ENCODE measurements at regions not wholly inside any gene's neighbourhood (a gene's known extent, or its start where the extent isn't known, plus 50 kb on each side); places are given as distances from the start of the nearest gene placed in this dataset.

GRCh38 chr5:68957591-68957990, 136.2 kb upstream of the SLC30A5 start (continued):
- TF ChIP-seq, protein P1, sequence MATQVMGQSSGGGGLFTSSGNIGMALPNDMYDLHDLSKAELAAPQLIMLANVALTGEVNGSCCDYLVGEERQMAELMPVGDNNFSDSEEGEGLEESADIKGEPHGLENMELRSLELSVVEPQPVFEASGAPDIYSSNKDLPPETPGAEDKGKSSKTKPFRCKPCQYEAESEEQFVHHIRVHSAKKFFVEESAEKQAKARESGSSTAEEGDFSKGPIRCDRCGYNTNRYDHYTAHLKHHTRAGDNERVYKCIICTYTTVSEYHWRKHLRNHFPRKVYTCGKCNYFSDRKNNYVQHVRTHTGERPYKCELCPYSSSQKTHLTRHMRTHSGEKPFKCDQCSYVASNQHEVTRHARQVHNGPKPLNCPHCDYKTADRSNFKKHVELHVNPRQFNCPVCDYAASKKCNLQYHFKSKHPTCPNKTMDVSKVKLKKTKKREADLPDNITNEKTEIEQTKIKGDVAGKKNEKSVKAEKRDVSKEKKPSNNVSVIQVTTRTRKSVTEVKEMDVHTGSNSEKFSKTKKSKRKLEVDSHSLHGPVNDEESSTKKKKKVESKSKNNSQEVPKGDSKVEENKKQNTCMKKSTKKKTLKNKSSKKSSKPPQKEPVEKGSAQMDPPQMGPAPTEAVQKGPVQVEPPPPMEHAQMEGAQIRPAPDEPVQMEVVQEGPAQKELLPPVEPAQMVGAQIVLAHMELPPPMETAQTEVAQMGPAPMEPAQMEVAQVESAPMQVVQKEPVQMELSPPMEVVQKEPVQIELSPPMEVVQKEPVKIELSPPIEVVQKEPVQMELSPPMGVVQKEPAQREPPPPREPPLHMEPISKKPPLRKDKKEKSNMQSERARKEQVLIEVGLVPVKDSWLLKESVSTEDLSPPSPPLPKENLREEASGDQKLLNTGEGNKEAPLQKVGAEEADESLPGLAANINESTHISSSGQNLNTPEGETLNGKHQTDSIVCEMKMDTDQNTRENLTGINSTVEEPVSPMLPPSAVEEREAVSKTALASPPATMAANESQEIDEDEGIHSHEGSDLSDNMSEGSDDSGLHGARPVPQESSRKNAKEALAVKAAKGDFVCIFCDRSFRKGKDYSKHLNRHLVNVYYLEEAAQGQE (tag by site-specific recombination; IDR thresholded peaks at IDR 0.05): no peak
- no peak for TF ChIP-seq GFI1B (tag by site-specific recombination; IDR thresholded peaks at IDR 0.05)

DNA sequence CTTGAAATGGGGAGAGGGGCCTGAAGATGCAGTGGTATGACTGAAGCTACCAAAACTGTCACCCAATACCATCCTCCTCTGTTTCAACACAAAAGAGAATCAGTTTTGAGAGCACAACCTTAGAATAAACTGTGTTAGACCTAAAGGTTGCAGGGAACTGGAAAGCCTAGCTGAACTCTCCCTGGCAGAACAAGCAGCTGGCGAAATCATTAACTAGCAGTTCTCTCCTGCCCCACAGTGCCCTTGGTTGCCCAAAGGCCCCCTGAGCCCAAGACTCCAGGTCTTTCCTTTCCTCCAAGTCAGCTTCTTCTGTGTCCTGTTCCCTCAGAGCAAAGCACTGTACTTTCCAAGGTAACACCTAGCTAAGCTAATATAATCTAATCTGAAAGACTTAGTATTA, 135.4 kb upstream of the SLC30A5 start:
- Histone ChIP-seq H3K36me3 (ENCODE audit: control insufficient read depth in 2 of 2, insufficient read depth in 1 of 2, low read length in 2 of 2) (no peaks in the 10 kb centered on the region), H3K9me3 (ENCODE audit: control insufficient read depth, insufficient read depth, low read depth, low read length) (no peaks in the 10 kb centered on the region), H3K4me1 (ENCODE audit: control insufficient read depth, insufficient read depth, low read length) (no peaks in the 10 kb centered on the region), H3K4me3 (ENCODE audit: low read depth, low read length) (no peak overlapping the region), H3K27ac (ENCODE audit: extremely low read depth, low read depth, low read length) (no peak overlapping the region)
- TF ChIP-seq ZNF513 (tag by site-specific recombination; IDR thresholded peaks at IDR 0.05) (no peak), ZBTB17 (tag by site-specific recombination; IDR thresholded peaks at IDR 0.05) (no peak), ZNF514 (tag by site-specific recombination; IDR thresholded peaks at IDR 0.05) (no peak), ZNF335 (tag by site-specific recombination; conservative IDR thresholded peaks at IDR 0.05) (no peak)
- TF ChIP-seq, protein P2, sequence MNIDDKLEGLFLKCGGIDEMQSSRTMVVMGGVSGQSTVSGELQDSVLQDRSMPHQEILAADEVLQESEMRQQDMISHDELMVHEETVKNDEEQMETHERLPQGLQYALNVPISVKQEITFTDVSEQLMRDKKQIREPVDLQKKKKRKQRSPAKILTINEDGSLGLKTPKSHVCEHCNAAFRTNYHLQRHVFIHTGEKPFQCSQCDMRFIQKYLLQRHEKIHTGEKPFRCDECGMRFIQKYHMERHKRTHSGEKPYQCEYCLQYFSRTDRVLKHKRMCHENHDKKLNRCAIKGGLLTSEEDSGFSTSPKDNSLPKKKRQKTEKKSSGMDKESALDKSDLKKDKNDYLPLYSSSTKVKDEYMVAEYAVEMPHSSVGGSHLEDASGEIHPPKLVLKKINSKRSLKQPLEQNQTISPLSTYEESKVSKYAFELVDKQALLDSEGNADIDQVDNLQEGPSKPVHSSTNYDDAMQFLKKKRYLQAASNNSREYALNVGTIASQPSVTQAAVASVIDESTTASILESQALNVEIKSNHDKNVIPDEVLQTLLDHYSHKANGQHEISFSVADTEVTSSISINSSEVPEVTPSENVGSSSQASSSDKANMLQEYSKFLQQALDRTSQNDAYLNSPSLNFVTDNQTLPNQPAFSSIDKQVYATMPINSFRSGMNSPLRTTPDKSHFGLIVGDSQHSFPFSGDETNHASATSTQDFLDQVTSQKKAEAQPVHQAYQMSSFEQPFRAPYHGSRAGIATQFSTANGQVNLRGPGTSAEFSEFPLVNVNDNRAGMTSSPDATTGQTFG (tag by site-specific recombination; IDR thresholded peaks at IDR 0.05; ENCODE audit: borderline replicate concordance): no peak
- POLR2A ChIA-PET: no interaction called here
- CTCF ChIA-PET: interaction anchor here (0.5 to 0.6 kb wide), 4 partner anchors 24 to 1459 kb away, joined by 3 to 6 read pairs (median 3); no protein-coding TSS in a partner anchor

DNA sequence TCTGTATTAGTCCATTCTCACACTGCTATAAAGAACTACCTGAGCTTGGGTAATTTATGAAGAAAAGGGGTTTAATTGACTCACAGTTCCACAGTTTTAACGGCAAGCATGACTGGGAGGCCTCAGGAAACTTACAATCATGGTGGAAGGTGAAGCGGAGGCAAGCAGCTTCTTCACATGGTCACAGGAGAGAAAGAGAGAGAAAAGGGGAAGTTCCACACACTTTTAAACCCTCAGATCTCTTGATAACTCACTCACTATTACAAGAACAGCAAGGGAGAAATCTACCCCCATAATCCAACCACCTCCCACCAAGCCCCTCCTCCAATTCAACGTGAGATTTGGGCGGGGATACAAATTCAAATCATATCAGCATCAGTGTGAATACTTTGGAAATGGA, 133.4 kb upstream of the SLC30A5 start:
- CTCF ChIA-PET: interaction anchor here (0.6 to 1.3 kb wide), 2 partner anchors 116 to 674 kb away, joined by 4 read pairs; no protein-coding TSS in a partner anchor
- POLR2A ChIA-PET: no interaction called here
- TF ChIP-seq ZNF175 (tag by site-specific recombination; IDR thresholded peaks at IDR 0.05) (no peak), ZNF558 (tag by site-specific recombination; IDR thresholded peaks at IDR 0.05) (no peak), ZNF629 (tag by site-specific recombination; IDR thresholded peaks at IDR 0.05) (no peak), ZNF621 (tag by site-specific recombination; IDR thresholded peaks at IDR 0.05) (no peak), SP3 (tag by site-specific recombination; IDR thresholded peaks at IDR 0.05) (no peak), ZFP37 (tag by site-specific recombination; IDR thresholded peaks at IDR 0.05) (no peak), SCRT2 (tag by site-specific recombination; IDR thresholded peaks at IDR 0.05) (no peak), ZNF155 (tag by site-specific recombination; IDR thresholded peaks at IDR 0.05) (no peak), ZNF529 (tag by site-specific recombination; IDR thresholded peaks at IDR 0.05; ENCODE audit: insufficient replicate concordance) (no peak), FEZF1 (tag by site-specific recombination; IDR thresholded peaks at IDR 0.05) (no peak), ZFP69B (tag by site-specific recombination; IDR thresholded peaks at IDR 0.05) (no peak), EGR2 (tag by site-specific recombination; IDR thresholded peaks at IDR 0.05; ENCODE audit: low read depth) (no peak), ZNF521 (tag by site-specific recombination; IDR thresholded peaks at IDR 0.05) (no peak), TCF7L2 (IDR thresholded peaks at IDR 0.05; ENCODE audit: borderline replicate concordance, low read depth, low read length) (no peak), ZNF785 (tag by site-specific recombination; IDR thresholded peaks at IDR 0.05) (no peak)
- TF ChIP-seq, protein P3, sequence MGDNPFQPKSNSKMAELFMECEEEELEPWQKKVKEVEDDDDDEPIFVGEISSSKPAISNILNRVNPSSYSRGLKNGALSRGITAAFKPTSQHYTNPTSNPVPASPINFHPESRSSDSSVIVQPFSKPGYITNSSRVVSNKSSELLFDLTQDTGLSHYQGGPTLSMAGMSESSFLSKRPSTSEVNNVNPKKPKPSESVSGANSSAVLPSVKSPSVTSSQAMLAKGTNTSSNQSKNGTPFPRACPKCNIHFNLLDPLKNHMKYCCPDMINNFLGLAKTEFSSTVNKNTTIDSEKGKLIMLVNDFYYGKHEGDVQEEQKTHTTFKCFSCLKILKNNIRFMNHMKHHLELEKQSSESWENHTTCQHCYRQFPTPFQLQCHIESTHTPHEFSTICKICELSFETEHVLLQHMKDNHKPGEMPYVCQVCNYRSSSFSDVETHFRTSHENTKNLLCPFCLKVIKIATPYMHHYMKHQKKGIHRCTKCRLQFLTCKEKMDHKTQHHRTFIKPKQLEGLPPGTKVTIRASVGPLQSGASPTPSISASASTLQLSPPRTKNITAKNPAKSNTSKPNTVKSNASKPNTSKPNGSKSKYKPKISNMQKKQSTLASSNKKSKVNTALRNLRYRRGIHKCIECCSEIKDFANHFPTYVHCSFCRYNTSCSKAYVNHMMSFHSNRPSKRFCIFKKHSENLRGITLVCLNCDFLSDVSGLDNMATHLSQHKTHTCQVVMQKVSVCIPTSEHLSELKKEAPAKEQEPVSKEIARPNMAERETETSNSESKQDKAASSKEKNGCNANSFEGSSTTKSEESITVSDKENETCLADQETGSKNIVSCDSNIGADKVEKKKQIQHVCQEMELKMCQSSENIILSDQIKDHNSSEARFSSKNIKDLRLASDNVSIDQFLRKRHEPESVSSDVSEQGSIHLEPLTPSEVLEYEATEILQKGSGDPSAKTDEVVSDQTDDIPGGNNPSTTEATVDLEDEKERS (tag by site-specific recombination; IDR thresholded peaks at IDR 0.05): no peak

More for the DNA sequence above, 133.4 kb upstream of the SLC30A5 start:
- no peaks in the 10 kb centered on the region for H3K4me1 ChIP-seq (ENCODE audit: control insufficient read depth, insufficient read depth, low read length)
- no peak overlapping the region for H3K4me3 ChIP-seq (ENCODE audit: low read depth, low read length)
- no peaks in the 10 kb centered on the region for H3K9me3 ChIP-seq (ENCODE audit: control insufficient read depth, insufficient read depth, low read depth, low read length)
- H3K36me3 ChIP-seq (ENCODE audit: control insufficient read depth in 2 of 2, insufficient read depth in 1 of 2, low read length in 2 of 2): no peaks in the 10 kb centered on the region
- H3K27ac ChIP-seq (ENCODE audit: extremely low read depth, low read depth, low read length): no peak overlapping the region
